HL-60 (cell line): ENCODE measurements at regions not wholly inside any gene's neighbourhood (a gene's known extent, or its start where the extent isn't known, plus 50 kb on each side); places are given as distances from the start of the nearest gene placed in this dataset.

Source experiments
- CTCF ChIP-seq: IDR thresholded peaks from one replicate; pipeline ENCODE4 v1.5.1; 2011; ENCODE audit warnings: low read length, control low read depth, inconsistent platforms; ENCODE audit not compliant: insufficient read depth
- POLR2AphosphoS5 ChIP-seq: IDR thresholded peaks from 2 replicates; pipeline ENCODE4 v1.6.1; 2012; ENCODE audit warnings: low read depth
- TF ChIP-seq, protein P1 (sequence below): IDR thresholded peaks from 2 replicates; pipeline ENCODE4 v1.6.1; 2012; ENCODE audit warnings: low read depth; ENCODE audit not compliant: insufficient replicate concordance

- TF ChIP-seq CTCF (no peak), POLR2AphosphoS5 (no peak)
- TF ChIP-seq, protein P1, sequence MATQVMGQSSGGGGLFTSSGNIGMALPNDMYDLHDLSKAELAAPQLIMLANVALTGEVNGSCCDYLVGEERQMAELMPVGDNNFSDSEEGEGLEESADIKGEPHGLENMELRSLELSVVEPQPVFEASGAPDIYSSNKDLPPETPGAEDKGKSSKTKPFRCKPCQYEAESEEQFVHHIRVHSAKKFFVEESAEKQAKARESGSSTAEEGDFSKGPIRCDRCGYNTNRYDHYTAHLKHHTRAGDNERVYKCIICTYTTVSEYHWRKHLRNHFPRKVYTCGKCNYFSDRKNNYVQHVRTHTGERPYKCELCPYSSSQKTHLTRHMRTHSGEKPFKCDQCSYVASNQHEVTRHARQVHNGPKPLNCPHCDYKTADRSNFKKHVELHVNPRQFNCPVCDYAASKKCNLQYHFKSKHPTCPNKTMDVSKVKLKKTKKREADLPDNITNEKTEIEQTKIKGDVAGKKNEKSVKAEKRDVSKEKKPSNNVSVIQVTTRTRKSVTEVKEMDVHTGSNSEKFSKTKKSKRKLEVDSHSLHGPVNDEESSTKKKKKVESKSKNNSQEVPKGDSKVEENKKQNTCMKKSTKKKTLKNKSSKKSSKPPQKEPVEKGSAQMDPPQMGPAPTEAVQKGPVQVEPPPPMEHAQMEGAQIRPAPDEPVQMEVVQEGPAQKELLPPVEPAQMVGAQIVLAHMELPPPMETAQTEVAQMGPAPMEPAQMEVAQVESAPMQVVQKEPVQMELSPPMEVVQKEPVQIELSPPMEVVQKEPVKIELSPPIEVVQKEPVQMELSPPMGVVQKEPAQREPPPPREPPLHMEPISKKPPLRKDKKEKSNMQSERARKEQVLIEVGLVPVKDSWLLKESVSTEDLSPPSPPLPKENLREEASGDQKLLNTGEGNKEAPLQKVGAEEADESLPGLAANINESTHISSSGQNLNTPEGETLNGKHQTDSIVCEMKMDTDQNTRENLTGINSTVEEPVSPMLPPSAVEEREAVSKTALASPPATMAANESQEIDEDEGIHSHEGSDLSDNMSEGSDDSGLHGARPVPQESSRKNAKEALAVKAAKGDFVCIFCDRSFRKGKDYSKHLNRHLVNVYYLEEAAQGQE: no peak
Measured at GRCh38 chr11:109677876-109678275, 255.9 kb downstream of the C11orf87 start.
